Lower leg skin (tissue), 3 donors: ENCODE measurements at regions not wholly inside any gene's neighbourhood (a gene's known extent, or its start where the extent isn't known, plus 50 kb on each side); places are given as distances from the start of the nearest gene placed in this dataset.

Source experiments
- CTCF ChIP-seq, 3 donors: fragments of 450-650 bp; IDR thresholded peaks; one replicate each; pipeline ENCODE4 v1.5.1; 2016; ENCODE audit warnings: antibody characterized with exemption in 3 of 3, mild to moderate bottlenecking in 3 of 3, moderate library complexity in 2 of 3
- POLR2A ChIP-seq, 2 donors: fragments of 450-650 bp; IDR thresholded peaks; one replicate each; pipeline ENCODE4 v1.6.1; 2016 to 2017; ENCODE audit warnings: antibody characterized with exemption in 2 of 2, mild to moderate bottlenecking in 1 of 2, moderate library complexity in 1 of 2

DNA sequence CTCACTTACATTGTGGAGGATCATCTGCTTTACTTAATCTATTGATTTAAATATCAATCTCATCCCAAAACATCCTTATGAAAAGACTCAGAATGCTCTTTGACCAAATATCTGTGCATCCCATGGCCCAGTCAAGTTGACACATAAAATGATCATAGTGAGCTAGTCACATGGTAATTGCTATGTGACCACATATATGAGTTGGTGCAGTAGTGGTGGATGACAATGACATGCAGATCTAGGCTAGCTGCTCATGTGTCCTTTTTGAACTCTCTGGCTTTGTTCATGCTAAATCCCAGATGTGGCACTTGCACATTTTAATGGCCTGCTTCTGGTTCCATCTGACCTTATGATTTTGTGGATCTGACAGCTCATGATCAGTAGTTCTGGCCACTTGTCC, 156.2 kb downstream of the NFKBIZ start:
- TF ChIP-seq CTCF (IDR thresholded peaks at IDR 0.05), result no peak
- no peak for TF ChIP-seq POLR2A (IDR thresholded peaks at IDR 0.05)
